GM23248 (cell line): ENCODE measurements at regions not wholly inside any gene's neighbourhood (a gene's known extent, or its start where the extent isn't known, plus 50 kb on each side); places are given as distances from the start of the nearest gene placed in this dataset.

Experiments used
- EZH2 ChIP-seq: fragments of 200-600 bp; sonication (generic); IDR thresholded peaks from 2 replicates; pipeline ENCODE4 v1.6.1; 2018; ENCODE audit warnings: antibody characterized with exemption, mild to moderate bottlenecking; ENCODE audit not compliant: insufficient read depth, poor library complexity, severe bottlenecking
- EZH2phosphoT487 ChIP-seq: fragments of 200-600 bp; sonication (generic); IDR thresholded peaks from 2 replicates; pipeline ENCODE4 v1.6.1; 2018; ENCODE audit warnings: antibody characterized with exemption, moderate library complexity, mild to moderate bottlenecking, low read depth; ENCODE audit not compliant: insufficient read depth

DNA sequence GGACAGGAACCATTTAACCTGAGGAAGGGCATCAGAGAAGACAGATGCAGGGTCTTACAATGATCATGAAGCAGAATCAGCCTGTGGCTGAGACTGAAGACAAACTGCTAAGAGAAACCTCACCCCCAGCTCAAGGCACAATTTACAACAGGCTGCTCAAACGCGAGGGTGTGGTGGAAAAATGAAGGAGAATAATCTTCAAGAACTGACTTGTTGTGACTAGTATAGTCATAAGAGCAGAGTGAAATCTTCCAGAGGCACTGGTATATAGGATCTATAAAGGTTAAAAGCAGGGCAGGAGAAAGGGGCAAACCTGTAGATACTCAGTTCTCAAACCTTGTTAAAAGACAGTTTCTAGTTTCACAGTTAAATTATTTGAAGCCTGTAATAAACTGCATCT lies 1155.8 kb upstream of the TMEFF2 start:
- TF ChIP-seq EZH2 (no peak), EZH2phosphoT487 (no peak)
